Suppressor macrophage treated with lipopolysaccharide for 1 hour (primary cell): ENCODE measurements at regions not wholly inside any gene's neighbourhood (a gene's known extent, or its start where the extent isn't known, plus 50 kb on each side); places are given as distances from the start of the nearest gene placed in this dataset.
A peak's percentile ranks its signal among the peaks of the same experiment; 100 is the strongest.
"Not testable (repeated sequence)": the region's sequence is repeated elsewhere in the genome, so short reads cannot be mapped to it uniquely, and the experiment has no call there.

Experiments used
- DNase-seq, 3 donors: peaks; one replicate each; pipeline ENCODE4 v3.0.0-alpha.2; 2020 to 2022

DNA sequence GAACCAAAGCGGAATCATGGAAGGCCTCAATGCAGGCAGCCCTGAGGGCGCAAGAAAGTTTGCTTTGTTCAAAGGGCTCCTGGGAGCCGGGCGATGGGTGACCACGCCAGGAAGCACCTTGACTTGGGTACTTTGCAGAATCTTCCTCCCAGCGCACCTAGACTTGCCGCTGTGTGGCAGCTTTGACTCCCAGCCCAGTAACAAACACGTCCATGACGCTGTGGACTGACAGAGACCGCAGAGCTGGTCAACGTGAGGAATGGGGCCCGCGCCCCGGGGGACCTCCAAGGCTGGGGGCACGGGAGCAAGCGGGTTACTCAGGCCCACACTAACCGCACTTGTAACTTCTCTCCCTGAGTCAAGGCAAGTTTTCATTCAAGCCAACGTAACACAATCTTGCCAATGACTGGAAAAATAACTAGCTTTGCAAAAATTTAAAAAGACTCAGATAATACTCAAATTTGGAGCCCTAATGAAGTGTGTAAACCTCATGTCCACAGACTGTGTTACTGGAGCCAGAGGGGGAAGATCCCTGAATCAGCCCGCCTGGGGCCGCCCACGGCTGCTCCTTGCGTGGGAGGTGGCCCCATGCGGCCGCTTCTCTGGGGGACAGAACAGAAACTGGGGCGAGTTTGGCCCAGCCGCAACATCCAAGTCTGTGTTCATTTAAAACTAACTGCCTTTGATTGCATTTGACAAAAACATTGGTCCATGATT lies 130.8 kb downstream of the DNAJB6 start:
- DNase-seq = no peak

DNA sequence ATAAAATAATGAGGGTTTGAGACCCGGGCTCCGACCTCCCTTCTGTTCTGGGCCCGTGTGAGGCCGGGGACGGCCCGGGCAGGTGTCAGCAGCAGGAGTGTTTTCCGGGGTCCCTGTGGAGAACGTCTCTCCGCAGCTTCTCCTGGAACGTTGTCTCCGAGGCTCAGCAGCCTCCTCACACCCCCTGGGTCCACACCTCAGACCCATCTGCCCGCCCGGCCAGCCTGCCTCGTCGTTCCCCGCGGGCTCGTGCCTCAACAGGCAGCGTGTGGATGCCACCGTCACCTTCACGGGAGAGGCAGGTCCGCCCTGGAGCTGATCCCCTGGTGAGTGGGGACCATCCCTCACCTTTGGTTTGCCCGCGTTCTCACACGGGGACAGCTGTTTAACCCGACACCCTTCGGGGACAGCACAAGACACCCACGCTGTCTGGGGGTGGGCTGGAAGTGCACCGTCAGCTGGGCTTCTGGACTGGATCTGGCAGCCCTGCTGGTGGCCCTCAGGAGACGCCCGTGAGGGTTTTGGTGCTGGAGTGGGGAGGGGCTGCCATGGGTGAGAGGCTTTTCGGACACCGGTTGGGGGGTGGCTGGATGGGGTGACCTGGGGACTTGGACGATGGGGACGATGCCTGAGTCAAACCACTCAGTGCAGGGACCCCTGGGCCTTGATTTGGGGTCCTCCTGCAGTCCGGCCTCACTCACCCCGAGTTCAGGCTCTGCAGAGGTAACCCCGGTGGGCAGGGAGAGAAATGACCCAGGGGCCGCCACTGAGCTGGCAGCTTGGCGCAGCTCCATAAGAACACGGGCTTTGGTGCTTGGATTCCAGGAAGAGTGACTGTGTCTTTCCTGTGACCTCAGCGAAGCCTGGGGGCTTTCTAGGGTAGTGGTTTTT lies 131.7 kb downstream of the DNAJB6 start:
- DNase-seq = no peak

DNA sequence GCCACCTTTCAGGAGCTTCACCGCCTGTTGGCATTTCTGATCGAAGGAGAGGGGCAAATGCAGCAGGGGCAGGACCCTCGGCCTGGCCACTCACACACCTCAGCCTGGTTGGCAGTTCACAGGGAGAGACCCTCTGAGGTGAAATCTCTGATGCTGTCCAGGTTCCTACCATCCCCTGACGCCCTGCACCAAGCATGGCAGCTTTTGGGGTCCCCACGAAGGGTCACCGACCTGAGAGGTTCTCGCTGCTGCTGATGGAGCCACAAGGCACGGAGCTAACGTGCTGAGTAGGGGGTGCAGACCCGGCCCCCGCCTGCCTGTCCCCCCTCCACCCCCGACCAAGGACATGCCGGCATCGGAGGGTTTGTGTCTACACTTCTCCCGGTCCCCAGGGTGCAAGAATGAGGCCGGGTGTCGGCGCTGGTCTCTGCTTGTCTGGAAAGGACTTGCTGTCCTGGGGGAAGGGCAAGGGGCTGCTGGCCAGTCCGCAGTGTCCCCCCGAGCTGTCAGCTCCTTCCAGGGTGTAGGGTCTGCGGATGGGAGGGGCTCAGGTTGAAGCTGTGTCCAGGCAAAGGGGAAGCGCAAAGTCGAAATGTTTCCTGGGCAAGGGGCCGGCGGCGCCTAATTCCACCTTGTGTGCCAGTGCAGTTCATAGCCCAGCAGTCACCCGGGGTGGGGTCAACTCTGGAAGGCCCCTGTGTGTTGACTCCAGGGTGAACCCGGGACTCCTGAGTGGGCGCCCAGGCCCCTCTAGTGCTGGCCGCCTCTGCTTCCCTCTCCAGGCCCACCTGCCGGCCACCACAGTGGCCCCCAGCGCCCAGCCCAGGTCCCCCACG lies 132.6 kb downstream of the DNAJB6 start:
- DNase-seq = no peak

DNA sequence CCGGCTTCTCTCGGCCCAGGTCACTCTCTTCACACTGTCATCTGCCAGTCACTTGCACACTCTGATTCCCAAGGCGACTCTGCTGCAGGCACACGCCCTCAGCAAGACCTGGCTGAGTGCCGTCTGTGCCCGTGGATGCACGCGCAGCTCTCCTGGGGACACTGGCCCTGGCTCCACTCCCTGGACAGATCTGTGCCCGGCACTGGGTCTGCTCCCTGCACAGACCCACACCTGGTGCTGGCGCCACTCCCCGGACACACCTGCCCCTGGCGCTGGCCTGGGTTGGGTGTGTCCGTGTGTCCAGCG lies 133.2 kb downstream of the DNAJB6 start:
- no peak for DNase-seq

DNA sequence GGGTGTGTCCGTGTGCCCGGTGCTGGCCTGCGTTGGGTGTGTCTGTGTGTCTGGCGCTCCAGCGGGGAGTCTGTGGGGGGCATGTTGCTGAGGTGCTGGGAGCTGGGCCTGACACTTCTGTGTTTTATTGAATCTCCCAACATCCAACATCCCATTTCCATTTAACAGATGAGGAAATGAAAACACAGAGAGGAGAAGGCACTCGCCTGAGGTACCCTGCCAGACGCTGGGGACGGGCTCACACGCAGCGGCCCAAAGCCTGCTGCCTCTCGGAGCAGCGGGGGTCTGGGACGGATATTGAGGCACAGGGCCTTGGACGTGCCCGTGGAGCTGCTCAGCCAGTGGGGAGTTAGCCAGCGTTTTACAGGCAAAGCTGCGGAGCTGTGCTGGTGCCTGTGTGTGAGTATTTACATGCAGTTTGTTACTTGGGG lies 133.9 kb downstream of the DNAJB6 start:
- DNase-seq = no peak

DNA sequence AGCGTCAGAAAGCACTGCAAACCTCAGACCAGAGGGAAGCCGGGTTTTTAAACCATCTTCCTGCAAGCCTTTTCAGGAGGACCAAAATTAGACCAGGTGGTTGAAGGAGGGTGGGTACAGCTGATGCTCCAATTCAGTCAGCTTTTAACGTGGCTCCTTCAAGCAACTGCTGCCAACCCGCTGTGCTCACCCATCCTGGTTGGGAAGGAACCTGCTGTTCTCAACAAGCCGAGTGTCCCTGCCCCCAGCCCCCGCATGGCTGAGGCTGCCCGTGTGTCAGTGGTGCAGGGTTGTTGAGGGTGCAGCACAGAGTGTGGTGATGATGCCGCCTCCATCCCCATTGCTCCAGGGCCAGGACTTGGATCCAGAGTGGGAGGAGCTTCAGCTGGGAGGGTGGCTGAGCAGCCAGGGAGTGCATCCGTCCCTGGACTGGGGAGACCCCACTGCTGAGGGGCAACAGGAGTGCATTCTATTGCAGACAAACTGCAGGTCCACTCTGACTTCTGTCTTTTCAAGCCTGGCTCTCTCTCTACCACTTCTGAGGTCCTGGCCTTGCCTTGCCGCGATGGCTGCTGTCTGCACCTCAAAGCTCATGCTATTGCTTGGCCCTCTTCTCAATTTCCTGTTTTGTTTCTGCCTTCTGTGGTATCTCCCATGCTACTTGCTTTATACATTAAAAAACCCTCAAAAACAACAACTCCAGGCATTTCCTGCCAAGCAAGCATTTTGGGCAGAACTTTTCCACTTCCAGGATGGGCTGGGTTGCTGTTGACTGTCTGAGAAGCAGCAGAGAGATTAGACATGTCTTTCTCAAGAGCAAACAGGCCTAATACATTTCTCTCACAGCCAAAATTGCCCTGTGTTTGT lies 134.7 kb downstream of the DNAJB6 start:
- no peak for DNase-seq

DNA sequence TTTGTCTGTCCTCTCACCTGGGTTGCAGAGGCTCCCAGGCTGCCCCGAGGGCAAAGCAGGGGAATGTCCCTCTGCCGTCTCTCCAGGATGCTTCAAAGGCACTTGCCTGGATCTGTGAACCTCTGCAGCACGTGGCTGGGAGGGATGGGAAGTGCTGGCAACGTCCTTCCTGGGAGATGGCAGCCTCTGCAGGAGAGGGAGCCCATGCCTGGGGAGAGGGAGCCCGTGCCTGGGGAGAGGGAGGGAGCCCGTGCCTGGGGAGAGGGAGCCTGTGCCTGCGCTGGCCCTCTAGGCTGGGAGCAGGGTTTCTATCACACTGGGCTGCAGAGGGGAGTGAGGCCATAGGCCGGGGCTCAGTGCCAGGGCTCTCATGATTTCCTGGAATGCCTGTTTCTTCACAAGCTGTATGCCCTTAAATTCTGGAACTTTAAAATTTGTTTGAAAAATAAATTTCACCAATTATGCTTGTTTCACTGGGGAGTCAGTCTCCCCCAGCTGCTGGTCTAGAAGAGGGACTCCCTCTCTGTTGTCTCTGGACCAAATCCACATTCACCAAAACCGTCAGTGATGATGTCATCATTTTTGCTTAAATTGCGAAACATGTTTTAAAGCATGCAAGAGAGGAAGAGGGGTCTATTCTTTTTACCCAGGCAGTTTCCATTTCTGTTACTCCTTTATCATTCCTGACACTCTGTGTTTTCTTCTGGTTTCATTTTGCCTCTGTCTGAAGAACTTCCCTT lies 135.7 kb downstream of the DNAJB6 start:
- DNase-seq = no peak

DNA sequence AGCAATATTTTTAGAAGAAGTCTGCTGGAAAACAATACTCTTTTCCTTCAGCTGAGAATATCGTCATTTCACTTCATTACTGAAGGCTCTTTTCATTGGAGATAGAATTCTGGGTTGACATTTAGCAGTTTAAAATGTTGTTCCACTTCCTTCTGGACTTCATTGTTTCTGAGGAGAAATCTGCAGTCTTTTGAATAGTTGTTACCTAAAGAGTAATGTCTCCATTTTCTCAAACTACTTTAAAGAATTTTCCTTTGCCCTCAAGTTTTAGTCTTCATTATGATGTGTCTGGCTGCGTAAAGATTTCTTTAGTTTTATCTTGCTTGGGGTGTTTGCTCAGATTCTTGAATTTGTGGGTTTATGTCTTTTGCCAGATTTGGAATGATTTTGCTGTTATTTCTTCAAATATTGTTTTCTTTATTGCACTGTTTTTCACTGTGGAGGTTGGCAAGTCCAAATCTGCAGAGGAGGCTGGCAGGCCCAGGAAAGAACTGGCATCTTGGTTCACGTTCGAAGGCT lies 136.3 kb downstream of the DNAJB6 start:
- no peak for DNase-seq

DNA sequence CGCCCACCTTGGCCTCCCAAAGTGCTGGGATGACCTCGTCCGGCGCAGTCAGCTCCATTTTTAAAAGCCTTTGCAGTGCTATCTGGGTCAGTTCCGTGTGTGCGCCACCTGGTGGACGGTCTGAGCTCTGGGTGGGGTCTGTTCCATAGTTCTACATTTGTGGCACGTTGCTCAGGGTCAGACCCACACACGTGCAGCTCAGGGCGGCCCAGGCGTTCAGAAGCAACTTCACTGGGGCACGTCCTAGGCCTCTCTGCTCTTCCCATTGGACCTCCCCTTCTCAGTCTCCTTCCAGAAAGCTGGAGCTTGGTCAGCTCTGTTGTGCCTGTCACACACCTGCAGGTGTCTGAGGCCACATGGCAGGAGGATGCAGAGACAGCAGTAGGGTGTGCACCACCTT lies 137.9 kb downstream of the DNAJB6 start:
- DNase-seq = peak in 2 of 3 donors; percentile 17 to 36

DNA sequence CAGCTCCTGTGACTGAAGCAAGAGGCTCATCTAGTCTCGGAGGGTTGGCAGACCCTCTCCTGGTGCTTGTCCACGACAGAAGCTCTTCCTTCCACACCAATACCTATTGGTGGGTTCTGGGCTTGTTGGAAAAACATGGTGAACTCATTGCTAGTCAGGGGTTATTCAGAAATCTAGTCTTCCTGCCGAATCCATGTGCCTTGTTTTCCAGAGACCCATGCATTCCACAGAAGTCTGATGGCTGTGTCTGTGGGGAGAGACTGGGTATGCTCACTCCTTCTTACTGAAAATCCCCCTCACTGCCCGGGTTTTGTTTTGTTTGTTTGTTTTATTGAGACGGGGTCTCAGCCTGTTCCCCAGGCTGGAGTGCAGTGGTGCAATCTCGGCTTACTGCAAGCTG lies 138.3 kb downstream of the DNAJB6 start:
- no peak for DNase-seq

DNA sequence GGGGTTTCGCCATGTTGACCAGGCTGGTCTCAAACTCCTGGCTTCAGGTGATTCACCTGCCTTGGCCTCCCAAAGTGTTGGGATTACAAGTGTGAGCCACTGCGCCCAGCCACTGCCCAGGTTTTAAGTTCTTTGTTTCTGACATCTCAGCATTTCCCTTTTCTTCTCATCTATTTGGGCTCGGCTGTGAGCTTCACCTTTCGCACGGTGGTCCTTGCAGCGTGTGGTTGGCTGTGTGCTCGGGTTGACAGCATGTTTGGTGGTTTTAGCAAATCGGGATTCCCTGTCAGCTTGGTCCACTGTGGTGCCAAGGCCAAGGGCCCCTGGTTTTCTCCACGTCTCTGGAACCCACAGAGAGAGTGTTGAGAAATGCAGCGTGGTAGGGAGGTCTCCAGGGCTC lies 138.8 kb downstream of the DNAJB6 start:
- DNase-seq = no peak

DNA sequence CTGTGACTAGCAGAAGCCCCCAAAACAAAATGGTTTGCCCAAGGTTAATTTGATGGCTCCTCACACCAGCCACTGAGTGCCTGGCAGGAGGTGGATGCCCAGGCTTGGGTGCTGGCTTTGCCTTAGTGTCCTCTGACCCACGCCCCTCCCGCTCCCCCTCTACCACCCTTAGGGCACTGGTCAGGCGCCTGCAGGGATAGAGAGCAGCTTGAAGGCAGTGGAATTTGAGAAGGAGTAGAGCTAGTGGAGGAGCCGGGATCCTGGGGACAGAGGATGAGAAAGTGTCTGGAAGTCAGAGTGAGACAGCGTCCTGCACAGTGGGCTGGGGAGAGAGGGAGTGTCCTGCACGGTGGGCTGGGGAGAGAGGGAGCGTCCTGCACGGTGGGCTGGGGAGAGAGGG lies 139.4 kb downstream of the DNAJB6 start:
- DNase-seq = no peak

DNA sequence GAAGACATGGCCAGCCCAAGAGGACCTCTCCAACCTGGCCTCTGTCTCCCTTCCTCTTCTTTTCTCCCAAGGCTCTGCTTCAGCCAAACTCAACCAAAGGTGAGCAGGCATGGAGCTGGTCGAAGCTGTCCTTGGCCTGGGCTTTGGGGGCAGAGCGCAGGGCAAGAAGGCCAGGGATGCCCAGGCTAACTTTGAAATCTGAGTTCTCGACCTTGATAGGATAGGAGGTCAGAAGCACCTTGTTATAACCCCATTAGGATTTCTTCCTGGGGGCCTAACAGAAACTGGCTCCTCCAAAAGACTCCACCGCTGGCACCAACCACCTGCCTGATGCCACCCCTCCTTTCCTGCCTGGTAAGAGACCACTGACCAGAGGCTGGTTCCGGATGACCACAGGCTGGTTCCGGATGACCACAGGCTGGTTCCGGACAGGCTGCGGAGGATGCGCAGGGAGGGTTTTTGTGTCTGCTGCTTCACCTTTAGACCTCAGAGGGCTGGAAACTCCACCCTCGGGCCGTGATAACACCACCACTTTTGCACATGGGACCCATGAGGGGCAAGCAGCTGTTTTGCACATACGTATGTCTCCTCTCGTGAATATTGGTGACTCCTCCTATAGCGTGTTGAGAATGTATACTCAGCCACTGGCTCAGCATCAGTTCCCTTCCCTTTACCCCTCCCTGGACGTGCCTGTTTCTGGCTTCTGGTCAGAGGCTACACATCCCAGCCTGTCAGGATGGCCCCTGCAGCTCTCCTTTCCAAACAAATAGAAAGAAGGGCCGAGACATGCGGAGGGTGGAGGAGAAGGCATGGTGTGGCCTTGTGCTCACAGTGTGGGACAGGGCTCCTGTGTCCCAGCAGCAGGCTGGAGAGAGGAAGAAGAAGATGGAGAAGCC lies 140.1 kb downstream of the DNAJB6 start:
- DNase-seq = no peak

DNA sequence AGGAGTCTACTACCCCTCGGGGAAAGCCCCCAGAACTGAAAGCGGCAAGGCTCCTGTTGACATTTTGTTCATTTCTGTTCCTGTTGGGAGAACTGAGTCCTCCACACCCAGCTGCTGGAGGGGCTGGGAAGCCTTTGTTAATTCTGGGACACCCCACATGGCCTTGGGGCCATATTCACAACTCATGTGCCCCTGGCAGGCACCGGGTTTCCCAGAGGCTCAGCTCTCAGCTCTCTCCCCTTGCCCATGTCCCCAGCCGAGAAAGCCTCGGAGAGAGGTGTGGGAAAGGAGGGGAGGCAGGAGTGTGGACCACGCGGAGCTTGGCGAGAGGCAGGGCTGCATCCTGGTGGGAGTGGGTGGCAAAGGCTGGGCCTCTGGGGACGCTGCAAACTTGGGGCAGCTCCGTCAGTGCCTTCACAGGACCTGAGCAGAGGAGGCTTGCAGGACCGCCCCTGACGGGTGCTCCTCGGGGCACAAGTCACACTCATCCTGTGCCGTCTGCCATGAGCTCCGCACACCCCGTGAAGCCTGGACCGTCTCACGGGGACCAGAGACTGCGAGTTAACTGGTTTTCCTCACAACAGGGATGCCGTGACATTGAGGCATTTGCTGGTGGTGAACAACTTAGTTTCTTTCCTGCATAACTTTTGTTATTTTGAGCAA lies 140.9 kb downstream of the DNAJB6 start:
- DNase-seq = no peak

DNA sequence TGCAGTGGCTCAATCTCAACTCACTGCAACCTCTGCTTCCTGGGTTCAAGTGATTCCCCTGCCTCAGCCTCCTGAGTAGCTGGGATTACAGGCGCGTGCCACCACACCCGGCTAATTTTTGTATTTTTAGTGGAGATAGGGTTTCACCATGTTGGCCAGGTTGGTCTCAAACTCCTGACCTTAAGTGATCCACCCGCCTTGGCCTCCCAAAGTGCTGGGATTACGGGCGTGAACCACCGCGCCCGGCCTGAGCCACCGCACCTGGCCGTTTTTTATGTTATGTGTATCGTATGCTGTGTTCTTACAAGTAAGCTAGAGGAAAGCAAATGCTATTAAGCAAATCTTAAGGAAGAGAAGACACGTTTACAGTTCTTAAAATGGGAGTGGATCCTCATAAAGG lies 141.8 kb downstream of the DNAJB6 start:
- not testable (repeated sequence) for DNase-seq

DNA sequence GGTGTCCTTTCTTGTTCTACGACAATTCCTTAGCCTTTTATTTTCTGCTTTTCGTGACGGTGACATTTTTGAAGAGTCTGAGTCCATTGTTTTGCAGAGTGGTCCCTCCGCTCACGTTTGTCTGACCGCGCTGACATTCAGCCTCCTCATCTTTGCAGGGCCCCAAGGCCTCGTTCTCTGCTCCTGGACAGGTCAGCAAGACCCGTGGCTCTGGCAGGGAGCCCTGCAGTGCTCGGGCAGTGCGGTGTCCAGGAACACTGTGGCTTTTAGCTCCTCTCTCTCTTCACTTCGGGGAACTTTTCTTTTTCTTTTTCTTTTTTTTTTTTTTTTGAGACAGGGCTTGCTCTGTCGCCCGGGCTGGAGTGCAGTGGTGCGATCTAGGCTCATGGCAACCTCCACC lies 142.5 kb downstream of the DNAJB6 start:
- DNase-seq = no peak

DNA sequence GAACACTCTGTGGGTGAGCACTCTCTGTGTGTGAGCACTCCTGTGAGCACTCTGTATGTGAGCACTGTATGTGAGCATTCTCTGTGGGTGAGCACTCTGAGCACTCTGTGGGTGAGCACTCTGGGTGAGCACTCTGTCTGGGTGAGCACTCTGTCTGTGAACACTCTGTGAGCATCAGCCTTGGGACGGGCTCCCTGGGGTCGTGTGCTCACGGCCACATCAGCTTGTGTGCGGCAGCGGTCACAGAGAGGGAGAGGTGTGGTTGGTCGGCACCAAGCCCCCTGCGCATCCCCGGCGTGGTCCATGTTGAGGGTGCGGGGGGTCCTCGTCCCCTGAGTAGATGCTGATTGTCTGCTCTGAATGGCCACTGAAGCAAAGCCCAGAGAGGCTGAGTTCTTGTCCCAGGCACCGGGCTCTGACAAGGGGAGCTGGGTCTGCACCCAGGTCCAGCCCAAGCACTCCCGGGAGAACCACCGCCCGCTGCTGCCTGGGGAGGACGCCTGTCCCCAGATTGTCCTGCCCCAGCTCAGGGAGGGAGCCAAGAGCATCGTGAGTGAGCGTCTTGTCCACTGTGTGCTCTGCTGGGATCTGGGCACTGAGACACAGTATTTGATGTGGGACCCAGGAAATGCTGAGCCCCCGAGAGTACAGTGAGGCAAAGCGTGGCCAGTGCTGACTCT lies 143.7 kb downstream of the DNAJB6 start:
- no peak for DNase-seq

DNA sequence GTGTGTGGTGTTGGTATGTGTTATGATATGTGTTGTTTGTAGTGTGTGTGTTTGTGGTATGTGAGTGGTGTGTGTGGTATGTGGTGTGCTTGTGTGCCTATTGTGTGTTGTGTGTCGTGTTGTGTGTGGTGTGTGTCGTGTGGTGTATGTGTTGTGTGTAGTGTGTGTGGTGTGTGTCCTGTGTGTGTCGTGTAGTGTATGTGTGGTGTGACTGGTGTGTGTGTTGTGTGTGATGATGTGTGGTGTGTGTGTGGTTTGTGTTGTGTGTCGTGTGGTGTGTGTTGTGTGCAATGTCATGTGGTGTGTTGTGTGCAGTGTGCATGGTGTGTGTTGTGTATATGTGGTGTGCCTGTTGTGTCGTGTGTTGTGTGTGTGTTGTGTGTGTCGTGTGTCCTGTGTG lies 144.6 kb downstream of the DNAJB6 start:
- no peak for DNase-seq

DNA sequence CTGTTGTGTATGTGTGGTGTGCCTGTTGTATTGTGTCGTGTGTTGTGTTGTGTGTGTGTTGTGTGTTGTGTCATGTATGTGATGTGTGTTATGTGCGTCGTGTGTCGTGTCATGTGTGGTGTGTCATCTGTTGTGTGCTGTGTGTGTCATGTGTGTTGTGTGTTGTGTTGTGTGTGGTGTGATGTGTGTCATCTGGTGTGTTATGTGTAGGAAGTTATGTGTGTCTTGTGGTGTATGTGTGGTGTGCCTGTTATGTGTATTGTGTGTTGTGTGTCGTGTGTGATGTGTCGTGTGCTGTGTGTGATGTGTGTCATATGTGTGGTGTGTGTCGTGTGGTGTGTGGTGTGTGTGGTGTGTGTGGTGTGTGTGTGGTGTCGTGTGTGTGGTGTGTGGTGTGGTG lies 145.2 kb downstream of the DNAJB6 start:
- DNase-seq = no peak
